Keratinocyte (primary cell): ENCODE measurements at regions not wholly inside any gene's neighbourhood (a gene's known extent, or its start where the extent isn't known, plus 50 kb on each side); places are given as distances from the start of the nearest gene placed in this dataset.

ENCODE experiments used
- DNase-seq: peaks from one replicate; pipeline ENCODE4 v3.0.0-alpha.2; 2011; ENCODE audit warnings: low read depth, missing footprints, low spot score
- FAIRE-seq: peaks from 2 replicates; lab custom pipeline; 2011; peaks lifted over from hg19 to GRCh38; lab: Jason Lieb, UNC
- H2AFZ ChIP-seq: 2 replicates; pipeline ENCODE4 v1.6.0; 2012; ENCODE audit warnings: low read length, control low read depth, inconsistent platforms; ENCODE audit not compliant: control insufficient read depth
- H3K27ac ChIP-seq: 2 replicates; pipeline ENCODE4 v1.5.1; 2011; ENCODE audit warnings: low read length; ENCODE audit not compliant: control insufficient read depth, insufficient read depth
- H3K27me3 ChIP-seq: 3 replicates; pipeline ENCODE4 v1.6.0; 2011; ENCODE audit warnings: low read length; ENCODE audit not compliant: control insufficient read depth, insufficient read depth; ENCODE audit errors: extremely low read depth
- H3K36me3 ChIP-seq, 2 experiments: 2 replicates in 1 of 2; 3 replicates in 1 of 2; pipeline ENCODE4 v1.5.1; 2011; ENCODE audit warnings: low read length in 2 of 2, mild to moderate bottlenecking in 1 of 2; ENCODE audit not compliant: control insufficient read depth in 2 of 2, insufficient read depth in 2 of 2; ENCODE audit errors: extremely low read depth in 1 of 2
- H3K4me1 ChIP-seq: 3 replicates; pipeline ENCODE4 v1.5.1; 2011; ENCODE audit warnings: low read length; ENCODE audit not compliant: control insufficient read depth, insufficient read depth; ENCODE audit errors: extremely low read depth
- H3K4me2 ChIP-seq: 3 replicates; pipeline ENCODE4 v1.6.0; 2011; ENCODE audit warnings: low read depth, low read length; ENCODE audit not compliant: control insufficient read depth, insufficient read depth; ENCODE audit errors: extremely low read depth
- H3K4me3 ChIP-seq, 3 experiments: fragments of 200-600 bp in 1 of 3; sonication (generic) in 1 of 3; 2 replicates in 2 of 3; 3 replicates in 1 of 3; pipeline ENCODE4 v1.5.1; 2011 to 2016; ENCODE audit warnings: low read length in 3 of 3, mild to moderate bottlenecking in 3 of 3, control low read depth in 2 of 3, inconsistent platforms in 1 of 3, low read depth in 1 of 3, mixed read lengths in 1 of 3, mixed run types in 1 of 3, moderate library complexity in 1 of 3; ENCODE audit not compliant: control insufficient read depth in 2 of 3, insufficient read depth in 2 of 3; ENCODE audit errors: extremely low read depth in 1 of 3
- H3K79me2 ChIP-seq: 2 replicates; pipeline ENCODE4 v1.6.0; 2012; ENCODE audit warnings: low read length; ENCODE audit not compliant: control insufficient read depth, insufficient read depth
- H3K9ac ChIP-seq: 3 replicates; pipeline ENCODE4 v1.6.0; 2011; ENCODE audit warnings: low read length; ENCODE audit not compliant: control insufficient read depth, insufficient read depth; ENCODE audit errors: extremely low read depth
- H3K9me1 ChIP-seq: 3 replicates; pipeline ENCODE4 v1.6.0; 2011; ENCODE audit warnings: low read length; ENCODE audit not compliant: control insufficient read depth, insufficient read depth; ENCODE audit errors: extremely low read depth
- H3K9me3 ChIP-seq: 2 replicates; pipeline ENCODE4 v1.5.1; 2012; ENCODE audit warnings: low read depth, low read length; ENCODE audit not compliant: control insufficient read depth
- H4K20me1 ChIP-seq: 3 replicates; pipeline ENCODE4 v1.6.0; 2011; ENCODE audit warnings: low read length; ENCODE audit not compliant: control insufficient read depth, insufficient read depth; ENCODE audit errors: extremely low read depth
- CTCF ChIP-seq, 3 experiments: IDR thresholded peaks in 1 of 3; conservative IDR thresholded peaks in 1 of 3; optimal IDR thresholded peaks in 1 of 3; 2 replicates in 2 of 3; 3 replicates in 1 of 3; pipeline versions ENCODE3 to v1.5.1; 2011; ENCODE audit warnings: low read length in 3 of 3, mild to moderate bottlenecking in 3 of 3, moderate library complexity in 2 of 3, control low read depth in 1 of 3, inconsistent platforms in 1 of 3; ENCODE audit not compliant: insufficient read depth in 2 of 3; ENCODE audit errors: extremely low read depth in 1 of 3
- EZH2 ChIP-seq: IDR thresholded peaks from one replicate; pipeline ENCODE4 v1.6.1; 2012; ENCODE audit warnings: inconsistent platforms, mild to moderate bottlenecking, low read length, moderate library complexity
- dilution Hi-C: fragments of 300-500 bp; cut with MboI; formaldehyde crosslinking; loops from one replicate; pipeline ENCODE4 v1.7.0; 2020; ENCODE audit warnings: low sequenced_read_pairs; ENCODE audit not compliant: extremely low pct_ligation_motif_present

GRCh38 chr12:125473501-125473900 is 408.3 kb downstream of the AACS start:
- H3K4me1 ChIP-seq = no peaks in the 10 kb centered on the region
- H4K20me1 ChIP-seq = no peaks in the 10 kb centered on the region
- H2AFZ ChIP-seq = no peak overlapping the region
- H3K79me2 ChIP-seq = no peaks in the 10 kb centered on the region
- H3K27me3 ChIP-seq = no peaks in the 10 kb centered on the region
- peaks cover 2% of the 10 kb centered on the region for H3K9me3 ChIP-seq
- no peaks in the 10 kb centered on the region for H3K36me3 ChIP-seq
- dilution Hi-C loops = no loop called here
- TF ChIP-seq CTCF (optimal IDR thresholded peaks at IDR 0.05 in 1 of 3, IDR thresholded peaks at IDR 0.05 in 1 of 3, conservative IDR thresholded peaks at IDR 0.05 in 1 of 3; ENCODE audit: extremely low read depth in 1 of 3, insufficient read depth in 2 of 3, low read length in 3 of 3) (no peak), EZH2 (no peak)
- H3K9ac ChIP-seq = no peak overlapping the region
- DNase-seq = no peak
- H3K9me1 ChIP-seq = no peaks in the 10 kb centered on the region
- no peak for FAIRE-seq
- H3K4me3 ChIP-seq = no peak overlapping the region
- H3K4me2 ChIP-seq = no peak overlapping the region
- no peak overlapping the region for H3K27ac ChIP-seq

- Histone ChIP-seq H3K9ac (no peak overlapping the region), H3K27me3 (no peaks in the 10 kb centered on the region), H3K9me1 (no peaks in the 10 kb centered on the region), H3K79me2 (no peaks in the 10 kb centered on the region), H3K4me3 (no peak overlapping the region), H3K36me3 (no peaks in the 10 kb centered on the region), H4K20me1 (no peaks in the 10 kb centered on the region), H3K4me1 (no peaks in the 10 kb centered on the region), H3K27ac (no peak overlapping the region), H2AFZ (no peak overlapping the region), H3K9me3 (peaks cover 2% of the 10 kb centered on the region), H3K4me2 (no peak overlapping the region)
- FAIRE-seq (no peak), DNase-seq (no peak)
- dilution Hi-C loops = no loop called here
- no peak for TF ChIP-seq EZH2
- TF ChIP-seq CTCF (optimal IDR thresholded peaks at IDR 0.05 in 1 of 3, IDR thresholded peaks at IDR 0.05 in 1 of 3, conservative IDR thresholded peaks at IDR 0.05 in 1 of 3; ENCODE audit: extremely low read depth in 1 of 3, insufficient read depth in 2 of 3, low read length in 3 of 3) = no peak
These were observed 422.1 kb downstream of the AACS start for GRCh38 chr12:125487336-125487735.
